ENCODE measurements at regions not wholly inside any gene's neighbourhood (a gene's known extent, or its start where the extent isn't known, plus 50 kb on each side); places are given as distances from the start of the nearest gene placed in this dataset.
A peak's percentile ranks its signal among the peaks of the same experiment; 100 is the strongest.

GRCh38 chr1:87586501-87586900 is 257.8 kb downstream of the LMO4 start:
- H3K27me3 Mint-ChIP-seq, result no peaks in the 10 kb centered on the region
- H3K4me3 Mint-ChIP-seq, result no peak overlapping the region
- no peak for DNase-seq
- no peaks in the 10 kb centered on the region for H3K4me1 ChIP-seq (ENCODE audit: control insufficient read depth, insufficient read depth, low read length, poor library complexity, severe bottlenecking)
- H3K27me3 ChIP-seq (ENCODE audit: control insufficient read depth, insufficient read depth, low read length), result no peaks in the 10 kb centered on the region
- no peaks in the 10 kb centered on the region for H3K9me3 ChIP-seq (ENCODE audit: control insufficient read depth in 2 of 2, low read length in 2 of 2)
- no peak overlapping the region for H3K27ac Mint-ChIP-seq
- H3K36me3 Mint-ChIP-seq, result no peaks in the 10 kb centered on the region
- no peak overlapping the region for H3K4me3 ChIP-seq (ENCODE audit: low read depth, low read length)
- ATAC-seq (ENCODE audit: low read depth in 2 of 2), result no peak
- H3K27ac ChIP-seq (ENCODE audit: insufficient read depth, low read length, poor library complexity, severe bottlenecking), result no peak overlapping the region
- peaks cover 0 to 11% (median 0%) of the 10 kb centered on the region in 7 donors for H3K9me3 Mint-ChIP-seq
- peaks cover 0 to 2% (median 0%) of the 10 kb centered on the region in 4 donors for H3K4me1 Mint-ChIP-seq
- H3K36me3 ChIP-seq (ENCODE audit: control insufficient read depth, insufficient read depth, low read length), result no peaks in the 10 kb centered on the region

- H3K27ac ChIP-seq (ENCODE audit: insufficient read depth, low read length, poor library complexity, severe bottlenecking), result no peak overlapping the region
- no peaks in the 10 kb centered on the region for H3K27me3 ChIP-seq (ENCODE audit: control insufficient read depth, insufficient read depth, low read length)
- Mint-ChIP-seq H3K36me3 (no peaks in the 10 kb centered on the region), H3K27me3 (no peaks in the 10 kb centered on the region), H3K4me3 (no peak overlapping the region), H3K9me3 (peaks cover 0 to 7% (median 2%) of the 10 kb centered on the region in 7 donors), H3K4me1 (peaks cover 0 to 2% (median 0%) of the 10 kb centered on the region in 4 donors), H3K27ac (no peak overlapping the region)
- no peak overlapping the region for H3K4me3 ChIP-seq (ENCODE audit: low read depth, low read length)
- no peaks in the 10 kb centered on the region for H3K9me3 ChIP-seq (ENCODE audit: control insufficient read depth in 2 of 2, low read length in 2 of 2)
- no peaks in the 10 kb centered on the region for H3K4me1 ChIP-seq (ENCODE audit: control insufficient read depth, insufficient read depth, low read length, poor library complexity, severe bottlenecking)
- DNase-seq, result no peak
- no peak for ATAC-seq (ENCODE audit: low read depth in 2 of 2)
- H3K36me3 ChIP-seq (ENCODE audit: control insufficient read depth, insufficient read depth, low read length), result no peaks in the 10 kb centered on the region
These were observed 259.8 kb downstream of the LMO4 start for GRCh38 chr1:87588495-87588894.

- Mint-ChIP-seq H3K36me3 (no peaks in the 10 kb centered on the region), H3K27ac (no peak overlapping the region), H3K4me3 (no peak overlapping the region), H3K9me3 (peaks cover 0 to 7% (median 2%) of the 10 kb centered on the region in 7 donors), H3K27me3 (no peaks in the 10 kb centered on the region), H3K4me1 (peaks cover 0 to 2% (median 0%) of the 10 kb centered on the region in 4 donors)
- no peak for DNase-seq
- ATAC-seq (ENCODE audit: low read depth in 2 of 2), result no peak
- H3K27ac ChIP-seq (ENCODE audit: insufficient read depth, low read length, poor library complexity, severe bottlenecking), result no peak overlapping the region
- H3K36me3 ChIP-seq (ENCODE audit: control insufficient read depth, insufficient read depth, low read length), result no peaks in the 10 kb centered on the region
- H3K9me3 ChIP-seq (ENCODE audit: control insufficient read depth in 2 of 2, low read length in 2 of 2), result no peaks in the 10 kb centered on the region
- no peak overlapping the region for H3K4me3 ChIP-seq (ENCODE audit: low read depth, low read length)
- no peaks in the 10 kb centered on the region for H3K4me1 ChIP-seq (ENCODE audit: control insufficient read depth, insufficient read depth, low read length, poor library complexity, severe bottlenecking)
- H3K27me3 ChIP-seq (ENCODE audit: control insufficient read depth, insufficient read depth, low read length), result no peaks in the 10 kb centered on the region
These were observed 262.8 kb downstream of the LMO4 start for GRCh38 chr1:87591492-87591891.

- H3K4me3 ChIP-seq (ENCODE audit: low read depth, low read length), result no peak overlapping the region
- Mint-ChIP-seq H3K27ac (no peak overlapping the region), H3K4me3 (no peak overlapping the region), H3K9me3 (peaks cover 0 to 7% (median 2%) of the 10 kb centered on the region in 7 donors), H3K27me3 (no peaks in the 10 kb centered on the region), H3K4me1 (peaks cover 0 to 2% (median 0%) of the 10 kb centered on the region in 4 donors), H3K36me3 (no peaks in the 10 kb centered on the region)
- no peaks in the 10 kb centered on the region for H3K27me3 ChIP-seq (ENCODE audit: control insufficient read depth, insufficient read depth, low read length)
- H3K4me1 ChIP-seq (ENCODE audit: control insufficient read depth, insufficient read depth, low read length, poor library complexity, severe bottlenecking), result no peaks in the 10 kb centered on the region
- H3K9me3 ChIP-seq (ENCODE audit: control insufficient read depth in 2 of 2, low read length in 2 of 2), result no peaks in the 10 kb centered on the region
- DNase-seq, result no peak
- no peaks in the 10 kb centered on the region for H3K36me3 ChIP-seq (ENCODE audit: control insufficient read depth, insufficient read depth, low read length)
- ATAC-seq (ENCODE audit: low read depth in 2 of 2), result peak in 1 of 2 donors; percentile 24
- no peak overlapping the region for H3K27ac ChIP-seq (ENCODE audit: insufficient read depth, low read length, poor library complexity, severe bottlenecking)
These were observed 263.5 kb downstream of the LMO4 start for GRCh38 chr1:87592156-87592555.

GRCh38 chr1:87594736-87595383 is 266.2 kb downstream of the LMO4 start:
- DNase-seq (no peak), ATAC-seq (ENCODE audit: low read depth in 2 of 2) (no peak)
- Mint-ChIP-seq H3K4me3 (no peak overlapping the region), H3K27ac (no peak overlapping the region), H3K36me3 (no peaks in the 10 kb centered on the region), H3K9me3 (peaks cover 0 to 7% (median 3%) of the 10 kb centered on the region in 7 donors), H3K27me3 (no peaks in the 10 kb centered on the region), H3K4me1 (peaks cover 0 to 2% (median 0%) of the 10 kb centered on the region in 4 donors)
- no peak overlapping the region for H3K27ac ChIP-seq (ENCODE audit: insufficient read depth, low read length, poor library complexity, severe bottlenecking)
- H3K4me3 ChIP-seq (ENCODE audit: low read depth, low read length), result no peak overlapping the region
- no peaks in the 10 kb centered on the region for H3K4me1 ChIP-seq (ENCODE audit: control insufficient read depth, insufficient read depth, low read length, poor library complexity, severe bottlenecking)
- no peaks in the 10 kb centered on the region for H3K27me3 ChIP-seq (ENCODE audit: control insufficient read depth, insufficient read depth, low read length)
- H3K9me3 ChIP-seq (ENCODE audit: control insufficient read depth in 2 of 2, low read length in 2 of 2), result no peaks in the 10 kb centered on the region
- no peaks in the 10 kb centered on the region for H3K36me3 ChIP-seq (ENCODE audit: control insufficient read depth, insufficient read depth, low read length)

- no peak overlapping the region for H3K27ac ChIP-seq (ENCODE audit: insufficient read depth, low read length, poor library complexity, severe bottlenecking)
- no peak overlapping the region for H3K4me3 Mint-ChIP-seq
- no peaks in the 10 kb centered on the region for H3K36me3 ChIP-seq (ENCODE audit: control insufficient read depth, insufficient read depth, low read length)
- H3K9me3 Mint-ChIP-seq, result peaks cover 0 to 7% (median 2%) of the 10 kb centered on the region in 7 donors
- H3K4me1 ChIP-seq (ENCODE audit: control insufficient read depth, insufficient read depth, low read length, poor library complexity, severe bottlenecking), result no peaks in the 10 kb centered on the region
- H3K27me3 Mint-ChIP-seq, result no peaks in the 10 kb centered on the region
- H3K4me3 ChIP-seq (ENCODE audit: low read depth, low read length), result no peak overlapping the region
- no peaks in the 10 kb centered on the region for H3K4me1 Mint-ChIP-seq
- H3K27me3 ChIP-seq (ENCODE audit: control insufficient read depth, insufficient read depth, low read length), result no peaks in the 10 kb centered on the region
- H3K36me3 Mint-ChIP-seq, result no peaks in the 10 kb centered on the region
- DNase-seq (no peak), ATAC-seq (ENCODE audit: low read depth in 2 of 2) (no peak)
- no peaks in the 10 kb centered on the region for H3K9me3 ChIP-seq (ENCODE audit: control insufficient read depth in 2 of 2, low read length in 2 of 2)
- H3K27ac Mint-ChIP-seq, result no peak overlapping the region
These were observed 266.7 kb downstream of the LMO4 start for GRCh38 chr1:87595384-87595781.

GRCh38 chr1:87598429-87598828 is 269.7 kb downstream of the LMO4 start:
- no peaks in the 10 kb centered on the region for H3K4me1 Mint-ChIP-seq
- no peak overlapping the region for H3K4me3 Mint-ChIP-seq
- Histone ChIP-seq H3K36me3 (ENCODE audit: control insufficient read depth, insufficient read depth, low read length) (no peaks in the 10 kb centered on the region), H3K4me1 (ENCODE audit: control insufficient read depth, insufficient read depth, low read length, poor library complexity, severe bottlenecking) (no peaks in the 10 kb centered on the region), H3K4me3 (ENCODE audit: low read depth, low read length) (no peak overlapping the region), H3K9me3 (ENCODE audit: control insufficient read depth in 2 of 2, low read length in 2 of 2) (no peaks in the 10 kb centered on the region), H3K27ac (ENCODE audit: insufficient read depth, low read length, poor library complexity, severe bottlenecking) (no peak overlapping the region), H3K27me3 (ENCODE audit: control insufficient read depth, insufficient read depth, low read length) (no peaks in the 10 kb centered on the region)
- H3K27me3 Mint-ChIP-seq, result peaks cover 4% of the 10 kb centered on the region
- peaks cover 0 to 4% (median 2%) of the 10 kb centered on the region in 7 donors for H3K9me3 Mint-ChIP-seq
- no peak overlapping the region for H3K27ac Mint-ChIP-seq
- DNase-seq (no peak), ATAC-seq (ENCODE audit: low read depth in 2 of 2) (no peak)
- H3K36me3 Mint-ChIP-seq, result no peaks in the 10 kb centered on the region

- no peak overlapping the region for H3K27ac Mint-ChIP-seq
- ATAC-seq (ENCODE audit: low read depth in 2 of 2), result no peak
- peaks cover 4% of the 10 kb centered on the region for H3K27me3 Mint-ChIP-seq
- Histone ChIP-seq H3K4me1 (ENCODE audit: control insufficient read depth, insufficient read depth, low read length, poor library complexity, severe bottlenecking) (no peaks in the 10 kb centered on the region), H3K27me3 (ENCODE audit: control insufficient read depth, insufficient read depth, low read length) (no peaks in the 10 kb centered on the region), H3K36me3 (ENCODE audit: control insufficient read depth, insufficient read depth, low read length) (no peaks in the 10 kb centered on the region), H3K9me3 (ENCODE audit: control insufficient read depth in 2 of 2, low read length in 2 of 2) (no peaks in the 10 kb centered on the region), H3K27ac (ENCODE audit: insufficient read depth, low read length, poor library complexity, severe bottlenecking) (no peak overlapping the region), H3K4me3 (ENCODE audit: low read depth, low read length) (no peak overlapping the region)
- no peak for DNase-seq
- H3K4me3 Mint-ChIP-seq, result no peak overlapping the region
- H3K4me1 Mint-ChIP-seq, result no peaks in the 10 kb centered on the region
- peaks cover 0 to 5% (median 4%) of the 10 kb centered on the region in 7 donors for H3K9me3 Mint-ChIP-seq
- H3K36me3 Mint-ChIP-seq, result no peaks in the 10 kb centered on the region
These were observed 270.9 kb downstream of the LMO4 start for GRCh38 chr1:87599569-87599968.

All from CD4-positive, CD25-positive, alpha-beta regulatory T cell (primary cell).